GM23248 (cell line): ENCODE measurements at regions not wholly inside any gene's neighbourhood (a gene's known extent, or its start where the extent isn't known, plus 50 kb on each side); places are given as distances from the start of the nearest gene placed in this dataset.

Experiments used
- EZH2 ChIP-seq: fragments of 200-600 bp; sonication (generic); IDR thresholded peaks from 2 replicates; pipeline ENCODE4 v1.6.1; 2018; ENCODE audit warnings: antibody characterized with exemption, mild to moderate bottlenecking; ENCODE audit not compliant: insufficient read depth, poor library complexity, severe bottlenecking
- EZH2phosphoT487 ChIP-seq: fragments of 200-600 bp; sonication (generic); IDR thresholded peaks from 2 replicates; pipeline ENCODE4 v1.6.1; 2018; ENCODE audit warnings: antibody characterized with exemption, moderate library complexity, mild to moderate bottlenecking, low read depth; ENCODE audit not compliant: insufficient read depth

- TF ChIP-seq EZH2phosphoT487 (no peak), EZH2 (no peak)
These were observed 569.1 kb upstream of the ID4 start for GRCh38 chr6:19268117-19268516.
